Activated CD4-positive, CD25-positive, alpha-beta regulatory T cell treated with anti-CD3 and anti-CD28 coated beads, Interleukin-2, amount 50 U/mL, for 16 hours (primary cell): ENCODE measurements at regions not wholly inside any gene's neighbourhood (a gene's known extent, or its start where the extent isn't known, plus 50 kb on each side); places are given as distances from the start of the nearest gene placed in this dataset.
"Not testable (repeated sequence)": the region's sequence is repeated elsewhere in the genome, so short reads cannot be mapped to it uniquely, and the experiment has no call there.

Experiments
- DNase-seq: peaks from one replicate; pipeline ENCODE4 v3.0.0-alpha.2; 2020; ENCODE audit warnings: low read depth, low spot score

DNA sequence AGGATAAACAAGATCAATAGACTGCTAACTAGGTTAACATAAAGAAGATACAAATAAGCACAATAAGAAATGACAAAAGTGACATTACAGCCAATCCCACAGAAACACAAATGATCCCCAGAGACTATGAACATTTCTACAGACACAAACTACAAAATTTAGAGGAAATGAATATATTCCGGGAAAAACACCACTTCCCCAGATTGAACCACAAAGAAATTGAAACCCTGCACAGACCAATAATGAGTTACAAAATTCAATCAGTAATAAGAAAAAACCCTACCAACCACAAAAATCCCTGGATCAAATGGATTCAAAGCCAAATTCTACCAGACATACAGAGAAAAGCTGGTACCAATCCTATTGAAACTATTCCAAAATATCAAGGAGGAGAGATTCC, 232.4 kb upstream of the RBMS1 start:
- DNase-seq = no peak

DNA sequence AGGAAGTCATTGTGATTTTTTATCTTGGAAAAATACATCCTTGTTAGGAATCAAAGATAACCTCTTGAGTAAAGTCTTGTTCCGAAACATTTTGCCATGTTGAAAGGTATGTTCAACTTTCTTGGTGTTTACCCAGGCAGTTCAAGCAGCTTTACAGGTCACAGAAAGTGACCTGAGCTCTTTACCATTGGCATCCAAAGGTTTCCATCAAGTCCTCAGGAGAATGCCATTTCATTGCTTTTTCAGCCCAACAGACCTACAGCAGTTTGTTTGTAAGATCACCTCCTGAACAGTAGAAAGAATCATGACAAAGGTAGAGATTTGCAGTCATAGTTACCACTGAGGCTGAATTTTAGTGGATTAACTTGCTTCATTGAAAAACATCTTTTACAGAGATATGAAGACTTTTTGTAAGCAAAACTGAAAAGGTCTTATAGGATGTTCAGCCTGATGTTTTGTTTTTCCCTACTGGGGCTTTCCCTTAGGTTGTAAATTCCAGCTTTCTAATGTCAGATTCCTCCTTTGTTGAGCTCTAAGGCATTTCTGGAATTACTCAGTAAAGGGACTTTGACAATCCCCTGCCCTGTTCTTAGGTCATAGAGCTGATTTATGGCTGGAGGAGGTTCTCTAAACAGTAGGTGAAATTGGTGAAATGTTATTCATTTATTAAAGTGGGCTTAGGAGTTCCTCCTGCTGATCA, 236.8 kb upstream of the RBMS1 start:
- no peak for DNase-seq

DNA sequence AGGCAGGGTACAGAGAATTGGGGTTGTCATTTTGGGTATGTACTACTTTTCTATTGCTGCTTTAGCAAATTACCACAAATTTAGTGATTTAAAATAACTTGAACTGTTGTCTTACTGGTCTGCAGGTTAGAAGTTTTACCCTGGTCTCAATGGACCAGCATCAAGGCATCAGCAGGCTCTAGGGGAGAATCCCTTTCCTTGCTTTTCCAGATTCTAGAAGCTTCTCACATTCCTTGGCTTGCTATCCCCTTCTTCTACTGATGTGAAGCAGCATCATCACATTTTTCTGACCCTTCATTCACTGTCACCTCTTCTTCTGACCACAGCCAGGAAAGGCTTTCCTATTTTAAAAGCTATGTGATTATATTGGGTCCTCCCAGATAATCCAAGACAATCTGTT, 237.8 kb upstream of the RBMS1 start:
- no peak for DNase-seq

DNA sequence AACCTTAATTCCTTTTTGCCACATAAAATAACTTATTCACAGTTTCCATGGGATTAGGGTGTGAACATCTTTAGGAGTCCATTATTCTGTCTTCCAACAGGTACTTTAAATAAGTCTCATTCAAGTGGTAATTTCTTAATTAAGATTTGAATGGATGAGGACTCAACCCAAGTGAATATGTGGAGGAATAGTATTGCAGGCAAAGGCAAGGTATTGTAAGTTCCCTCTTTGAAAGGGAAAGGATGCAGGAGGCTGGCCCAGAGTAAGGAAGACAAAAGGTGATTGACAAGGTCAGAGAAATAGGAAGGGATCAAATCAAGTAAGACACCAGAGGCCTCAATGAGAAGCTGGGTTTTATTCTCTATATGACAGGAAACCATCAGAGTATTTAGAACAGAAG, 238.2 kb upstream of the RBMS1 start:
- DNase-seq = no peak

DNA sequence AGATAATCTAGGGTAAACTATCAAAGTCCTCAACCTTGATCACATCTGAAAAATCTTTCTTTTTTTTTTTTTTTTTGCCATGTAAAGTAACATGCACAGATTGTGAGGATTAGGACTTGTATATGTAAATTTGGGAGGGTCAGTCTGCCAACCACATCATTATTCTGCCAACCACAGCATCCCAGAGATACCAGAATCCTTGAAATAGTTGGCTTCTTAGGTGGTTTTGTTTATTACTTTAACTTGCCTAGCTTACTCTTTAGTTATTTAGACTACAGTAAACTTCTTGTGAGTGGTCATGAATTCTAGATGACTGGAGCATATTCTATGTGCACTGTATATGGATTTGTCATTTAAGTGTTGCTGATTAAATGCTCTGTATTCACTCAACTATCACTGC, 242.1 kb upstream of the RBMS1 start:
- no peak for DNase-seq

DNA sequence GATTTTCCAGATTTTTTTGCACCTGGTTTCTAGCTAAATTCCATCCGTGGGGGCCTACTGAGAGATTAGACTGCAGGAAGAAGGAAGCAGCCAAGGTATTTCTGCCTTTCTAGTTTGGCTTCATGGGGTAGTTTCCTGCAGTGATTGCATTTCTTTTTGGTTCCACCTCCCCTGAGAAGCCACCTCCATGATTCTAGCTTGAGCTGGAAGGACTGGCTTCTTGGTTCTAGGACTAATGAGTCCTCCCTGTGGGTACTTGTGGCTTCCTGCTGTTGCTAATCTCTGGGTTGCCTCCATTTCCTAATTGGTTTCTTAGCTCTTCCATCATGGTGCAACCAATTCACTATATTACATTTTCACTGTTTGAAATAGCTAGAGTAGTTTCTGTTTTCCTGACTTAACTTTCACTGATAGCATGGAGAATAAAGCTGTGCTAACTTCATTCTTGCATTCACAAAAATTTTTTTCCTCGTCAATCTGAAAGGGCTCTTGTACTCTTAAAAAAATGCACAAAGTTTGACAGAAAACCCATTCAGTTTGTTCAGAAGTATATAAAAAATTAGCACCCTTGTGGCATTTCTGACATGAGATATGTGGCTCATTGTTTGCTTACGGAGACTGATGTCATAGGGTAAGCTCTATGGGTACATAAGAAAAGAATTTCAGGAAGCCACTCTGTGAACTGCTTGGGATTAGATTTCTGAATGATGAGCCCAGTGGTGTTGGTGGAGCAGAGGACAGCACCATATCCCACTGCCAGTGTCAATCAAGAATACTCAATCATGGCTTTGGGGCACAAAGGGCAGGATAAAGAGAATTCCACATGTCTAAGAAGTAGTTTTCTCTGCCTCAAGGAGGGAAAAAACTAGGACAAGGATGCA, 242.8 kb upstream of the RBMS1 start:
- no peak for DNase-seq

DNA sequence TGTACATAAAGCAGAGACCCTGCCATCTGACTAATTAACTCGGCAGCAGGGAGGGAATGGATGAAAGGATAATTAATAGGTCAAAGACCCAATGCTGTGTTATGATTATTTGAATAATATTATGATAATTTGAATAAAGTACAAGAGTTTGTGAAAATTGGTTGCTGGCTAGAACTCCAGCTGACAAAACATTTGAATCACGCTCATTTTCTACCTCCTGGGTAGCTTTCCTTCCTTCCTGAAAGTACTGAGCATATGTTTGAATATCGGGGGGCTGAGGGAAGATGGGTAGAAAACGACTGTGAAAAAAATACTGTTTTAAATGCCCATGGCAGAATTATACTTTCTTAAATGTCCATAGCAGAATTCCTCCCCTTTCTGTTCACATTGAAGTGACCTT, 243.6 kb upstream of the RBMS1 start:
- DNase-seq = no peak

DNA sequence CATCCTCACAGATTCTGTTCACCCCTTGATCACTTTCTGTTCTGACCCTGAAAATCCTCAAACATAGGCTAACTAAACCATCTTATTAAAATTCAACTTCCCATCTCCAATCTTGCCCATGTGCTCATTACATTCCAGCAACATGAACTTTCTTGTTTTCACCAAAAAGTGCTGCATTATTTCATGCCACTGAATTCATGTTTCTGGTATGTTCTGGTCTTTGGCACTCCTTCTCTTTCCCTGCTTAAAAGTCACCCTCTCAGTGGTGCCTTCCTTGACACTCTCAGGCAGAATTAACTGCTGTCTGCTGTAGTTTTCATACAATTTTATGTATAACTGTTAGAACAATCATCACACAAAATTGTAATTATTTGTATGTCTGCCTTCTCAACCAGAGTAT, 247.7 kb upstream of the RBMS1 start:
- no peak for DNase-seq

DNA sequence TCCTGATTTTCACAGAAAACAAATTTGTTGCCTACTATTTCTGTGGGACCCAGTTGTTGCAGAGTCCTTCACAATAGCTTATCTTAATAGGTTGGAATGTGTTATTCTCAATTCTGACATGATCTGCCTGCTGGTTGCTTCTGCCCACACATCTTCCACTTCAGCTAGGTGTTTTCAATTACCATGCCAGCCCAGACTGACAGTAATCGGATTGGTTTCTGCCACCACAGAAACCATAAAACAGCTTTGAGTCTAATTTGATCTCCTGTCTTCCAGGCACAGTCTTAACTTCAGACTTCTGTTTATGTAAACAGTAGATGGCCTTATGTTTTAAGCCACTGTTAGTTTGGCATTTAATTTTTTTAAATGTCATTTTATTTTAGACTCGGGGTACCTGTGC, 248.2 kb upstream of the RBMS1 start:
- no peak for DNase-seq

DNA sequence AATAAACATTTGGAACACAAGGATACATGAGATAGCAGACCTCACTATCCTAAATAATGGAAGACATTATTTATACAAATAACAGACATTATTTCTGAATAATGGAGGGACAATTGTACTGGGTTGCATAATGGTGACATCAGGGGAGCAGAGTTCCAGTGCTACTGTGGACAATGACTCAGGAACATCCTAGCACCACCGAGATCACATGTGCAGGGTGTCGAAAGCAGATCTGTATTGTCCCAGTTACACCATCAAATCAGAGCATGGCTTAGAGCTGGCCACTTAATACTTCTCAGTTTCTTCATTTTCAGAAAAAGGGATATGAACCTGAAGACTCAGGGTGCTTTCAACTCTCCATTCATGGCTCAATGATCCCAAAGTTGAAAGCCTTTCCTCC, 249.1 kb upstream of the RBMS1 start:
- DNase-seq = no peak

DNA sequence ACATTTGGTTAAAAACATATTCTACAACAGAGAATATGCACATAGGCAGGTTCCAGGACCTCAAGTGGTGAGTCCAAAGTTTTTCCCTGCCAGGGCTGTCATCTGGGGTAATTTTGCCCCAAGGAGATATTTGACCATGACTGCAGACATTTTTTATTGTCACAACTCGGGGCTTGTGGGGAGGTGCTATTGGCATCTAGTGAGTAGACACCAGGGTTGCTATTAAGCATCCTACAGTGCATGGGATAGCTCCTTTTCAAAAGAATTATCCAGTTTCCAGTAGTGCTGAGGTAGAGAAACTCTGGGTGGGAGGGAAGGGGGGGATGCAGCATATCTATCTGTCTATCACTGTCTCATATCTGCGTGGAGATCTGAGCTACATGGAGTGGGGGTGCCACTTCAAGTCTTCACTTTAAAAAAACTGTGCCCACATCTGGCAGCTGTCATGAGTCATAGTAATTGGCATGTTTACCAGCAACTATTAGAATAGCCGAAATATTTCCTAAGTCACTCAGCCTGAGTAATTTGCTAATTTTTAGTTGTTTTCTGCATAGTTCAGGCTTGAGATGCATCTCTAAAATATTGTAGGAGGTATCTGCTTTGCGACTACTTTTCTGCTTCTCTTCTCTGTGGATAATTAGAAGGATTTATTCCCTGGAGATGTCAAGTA, 254.0 kb upstream of the RBMS1 start:
- no peak for DNase-seq

DNA sequence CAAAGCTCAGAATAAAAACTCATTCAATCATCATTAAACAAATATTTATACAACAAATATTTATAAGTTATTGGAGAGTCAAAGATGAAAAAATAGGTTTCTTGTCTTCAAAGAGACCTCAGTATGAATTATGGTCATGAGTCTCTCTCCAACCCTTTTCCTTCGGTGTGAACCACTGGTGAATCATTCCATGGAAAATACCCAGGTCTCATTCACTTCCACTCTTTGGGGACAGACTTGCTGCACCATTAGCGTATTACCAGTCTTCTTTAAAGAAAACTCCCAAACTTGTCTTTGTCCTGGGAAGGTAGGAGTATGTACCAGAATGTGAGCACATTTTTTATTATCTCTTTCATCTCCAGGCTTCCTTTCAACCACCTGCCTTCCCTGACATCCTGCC, 257.4 kb upstream of the RBMS1 start:
- no peak for DNase-seq

DNA sequence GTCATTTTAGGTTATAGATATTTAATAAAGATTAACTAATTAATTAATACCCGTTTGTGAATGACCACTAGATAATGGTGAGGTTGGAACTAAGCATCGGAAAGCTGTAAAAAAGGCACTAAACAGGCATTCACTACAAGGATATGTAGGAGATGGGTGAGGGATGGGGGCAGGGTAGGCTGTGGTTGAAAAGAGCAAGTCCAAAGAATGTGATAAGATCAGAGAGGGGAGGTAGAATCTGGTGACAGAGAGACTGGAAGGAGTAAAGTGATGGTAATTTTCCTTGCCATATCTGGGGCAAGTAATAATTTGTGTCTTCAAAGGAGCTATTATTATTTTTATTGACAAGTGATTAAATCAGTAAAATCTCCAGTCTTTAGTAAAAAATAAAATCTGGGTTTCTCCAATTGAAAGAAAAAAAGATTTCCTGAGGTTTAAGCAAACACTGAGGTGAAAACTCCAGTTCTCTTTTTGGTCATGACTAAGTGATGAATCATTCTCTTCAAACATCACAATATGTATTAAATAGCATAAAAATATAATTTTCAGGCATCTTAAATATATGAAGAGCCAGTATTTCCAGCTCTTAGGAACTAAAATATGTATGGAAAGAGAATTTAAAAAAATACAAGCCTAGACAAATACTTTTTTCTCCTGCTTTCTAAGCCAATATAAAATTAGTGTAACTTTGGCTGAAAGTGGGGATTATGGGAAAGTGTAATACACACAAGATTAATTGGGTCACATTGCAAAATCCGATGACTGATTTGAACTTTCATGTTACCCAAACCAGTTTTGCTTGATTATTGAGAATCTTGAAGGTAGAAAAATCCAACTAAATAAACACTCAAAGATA, 259.1 kb upstream of the RBMS1 start:
- DNase-seq = no peak

DNA sequence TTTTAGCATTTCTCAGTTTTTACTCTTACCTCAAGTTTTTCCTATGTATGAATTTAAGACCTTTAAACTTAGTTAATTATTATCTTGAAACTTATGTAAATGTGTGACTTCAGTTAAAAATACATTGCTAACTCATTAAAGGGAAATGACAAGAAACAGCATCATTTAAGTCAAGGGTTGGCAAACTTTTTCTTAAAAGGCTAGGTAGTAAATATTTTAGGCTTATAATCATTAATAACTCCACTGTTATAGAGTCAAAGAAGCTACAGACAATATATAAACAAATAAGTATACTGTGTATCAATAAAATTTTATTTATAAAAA, 259.7 kb upstream of the RBMS1 start:
- DNase-seq = no peak

DNA sequence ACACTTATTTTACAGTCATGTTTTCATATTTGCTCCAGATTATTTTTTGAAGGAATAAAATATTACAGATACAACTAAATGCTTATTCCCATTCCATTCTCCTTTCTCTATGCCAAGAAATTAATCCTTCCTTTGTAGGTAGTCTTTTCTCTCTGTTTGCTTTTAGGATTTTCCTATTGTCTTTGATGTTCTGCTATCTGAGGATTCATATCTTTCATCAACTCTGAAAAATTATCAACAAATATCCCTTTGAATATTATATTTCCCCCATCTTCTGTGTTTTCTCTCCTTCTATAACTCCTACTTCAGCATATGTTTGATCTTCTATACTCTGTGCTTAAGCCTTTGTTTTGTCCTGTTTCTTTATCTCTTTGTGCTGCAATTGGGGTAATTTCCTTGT, 260.4 kb upstream of the RBMS1 start:
- no peak for DNase-seq

DNA sequence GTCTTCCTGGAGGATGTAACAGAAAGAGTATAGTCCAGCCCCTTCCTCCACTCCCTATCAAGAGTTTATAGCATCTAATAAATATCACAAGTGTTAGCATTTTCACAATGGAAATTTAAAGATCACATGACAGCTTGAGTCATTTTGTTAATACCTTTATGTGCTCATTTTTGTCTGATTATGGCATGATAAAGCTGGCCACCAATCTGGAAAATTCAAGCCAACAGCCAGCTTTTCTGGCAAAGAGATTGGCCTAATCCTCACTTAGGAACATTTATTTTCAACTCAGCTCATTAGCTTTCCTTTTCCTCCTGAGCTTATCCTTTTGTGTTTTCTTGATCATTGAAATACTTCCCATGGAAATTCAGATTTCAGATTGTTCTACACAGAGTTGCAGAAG, 262.9 kb upstream of the RBMS1 start:
- DNase-seq = no peak

DNA sequence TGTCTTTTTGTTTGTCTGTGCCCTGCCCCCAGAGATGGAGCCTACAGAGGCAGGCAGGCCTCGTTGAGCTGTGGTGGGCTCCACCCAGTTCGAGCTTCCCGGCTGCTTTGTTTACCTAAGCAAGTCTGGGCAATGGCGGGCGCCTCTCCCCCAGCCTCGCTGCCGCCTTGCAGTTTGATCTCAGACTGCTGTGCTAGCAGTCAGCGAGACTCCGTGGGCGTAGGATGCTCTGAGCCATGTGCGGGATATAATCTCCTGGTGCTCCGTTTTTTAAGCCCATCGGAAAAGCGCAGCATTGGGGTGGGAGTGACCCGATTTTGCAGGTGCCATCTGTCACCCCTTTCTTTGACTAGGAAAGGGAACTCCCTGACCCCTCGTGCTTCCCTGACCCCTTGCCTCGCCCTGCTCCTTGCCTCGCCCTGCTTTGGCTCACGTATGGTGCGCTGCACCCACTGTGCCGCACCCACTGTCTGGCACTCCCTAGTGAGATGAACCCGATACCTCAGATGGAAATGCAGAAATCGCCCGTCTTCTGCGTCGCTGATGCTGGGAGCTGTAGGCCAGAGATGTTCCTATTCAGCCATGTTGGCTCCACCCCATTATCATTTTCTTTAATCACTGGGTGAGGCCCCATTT, 269.0 kb upstream of the RBMS1 start:
- DNase-seq = not testable (repeated sequence)

DNA sequence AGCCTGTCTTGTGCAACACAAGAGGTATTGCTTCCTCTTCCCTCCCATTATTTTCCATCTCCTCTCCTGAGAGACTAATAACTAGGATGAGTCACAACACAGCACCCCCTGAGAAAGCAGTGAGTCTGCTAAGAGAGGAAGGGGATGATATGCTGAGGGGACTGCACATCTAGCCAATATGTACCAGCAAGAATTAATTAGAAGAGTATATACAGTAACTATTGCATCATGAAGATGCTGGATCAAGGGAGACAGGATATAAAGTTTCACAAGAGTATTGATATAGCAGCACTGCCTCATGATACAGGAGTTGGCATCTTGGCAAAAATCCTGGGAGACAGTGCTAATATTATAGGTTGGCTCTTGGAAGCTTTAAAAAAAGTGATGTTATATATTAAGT, 289.9 kb upstream of the RBMS1 start:
- DNase-seq = no peak

DNA sequence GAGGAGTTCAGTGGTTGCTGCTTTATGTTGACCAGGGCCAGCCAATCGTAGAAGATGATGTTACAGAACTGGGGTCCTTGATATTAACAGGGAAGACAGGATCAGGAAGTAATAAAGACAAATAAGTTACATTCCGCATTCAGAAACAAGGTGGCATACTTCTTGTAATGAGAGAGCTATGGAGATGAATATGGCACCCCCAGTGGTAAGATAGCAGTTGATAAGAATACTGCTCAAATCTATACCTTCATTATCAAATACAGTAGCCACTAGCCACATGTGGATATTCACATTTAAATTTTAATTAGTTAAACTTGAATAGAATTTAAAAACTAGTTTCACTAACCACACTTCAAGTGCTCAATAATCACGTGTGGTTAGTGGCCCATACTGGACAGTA, 290.4 kb upstream of the RBMS1 start:
- no peak for DNase-seq

DNA sequence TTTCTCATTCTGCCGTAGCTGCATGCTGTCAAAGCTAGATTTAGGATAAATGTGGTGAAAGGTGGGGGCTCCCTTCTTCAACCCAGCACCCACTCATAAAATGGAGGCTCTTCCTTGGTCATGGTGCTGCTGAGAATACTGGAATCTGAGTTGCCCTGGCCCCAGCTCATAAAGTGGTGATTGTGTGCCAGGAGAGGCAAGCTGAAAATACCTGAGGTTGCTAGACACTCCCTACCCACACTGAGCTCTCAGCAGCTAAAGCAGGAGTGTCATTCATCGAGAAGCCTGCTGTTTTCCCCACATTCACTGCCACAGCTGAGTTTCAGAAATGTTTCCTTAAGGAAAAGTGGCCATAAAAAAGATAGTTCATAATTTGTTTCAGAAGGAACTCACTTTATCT, 297.1 kb upstream of the RBMS1 start:
- no peak for DNase-seq

DNA sequence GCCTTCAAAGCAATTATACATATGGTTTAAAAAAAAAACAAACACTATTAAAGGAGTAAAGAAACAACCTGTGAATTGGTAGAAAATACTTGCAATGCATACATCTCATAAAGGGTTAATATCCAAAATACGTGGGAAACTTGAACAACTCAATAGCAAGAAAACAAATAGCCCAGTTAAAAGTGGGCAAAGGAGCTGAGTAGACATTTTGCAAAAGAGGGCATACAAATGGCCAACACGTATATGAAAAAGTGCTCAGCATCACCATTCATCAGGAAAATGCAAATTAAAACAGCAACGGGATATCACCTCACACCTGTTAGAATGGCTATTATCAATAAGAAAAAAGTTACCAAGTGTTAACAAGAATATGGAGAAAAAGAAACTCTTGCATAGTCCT, 298.3 kb upstream of the RBMS1 start:
- DNase-seq = no peak

DNA sequence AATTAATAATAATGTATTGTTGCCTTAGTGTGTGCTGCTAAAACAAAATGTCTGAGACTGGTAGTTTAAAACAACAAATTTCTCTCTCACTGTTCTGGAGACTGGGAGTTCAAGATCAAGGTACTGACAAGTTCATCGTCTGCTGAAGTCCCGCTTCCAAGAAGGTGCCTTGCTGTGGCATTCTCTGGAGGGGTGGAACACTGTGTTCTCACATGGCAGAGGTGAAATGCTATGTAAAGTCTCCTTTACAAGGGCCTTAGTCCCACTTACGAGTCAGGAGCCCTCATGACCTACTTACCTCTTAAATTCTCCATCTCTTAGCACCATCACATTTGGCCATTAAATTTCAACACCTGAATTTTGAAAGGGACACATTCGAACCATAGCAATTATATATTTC, 299.2 kb upstream of the RBMS1 start:
- no peak for DNase-seq
